CD14-positive monocyte (primary cell): ENCODE measurements at regions not wholly inside any gene's neighbourhood (a gene's known extent, or its start where the extent isn't known, plus 50 kb on each side); places are given as distances from the start of the nearest gene placed in this dataset.
"Not testable (repeated sequence)": the region's sequence is repeated elsewhere in the genome, so short reads cannot be mapped to it uniquely, and the experiment has no call there.

ENCODE experiments used
- DNase-seq, 3 donors: peaks; one replicate each; pipeline ENCODE4 v3.0.0-alpha.2; 2011 to 2022
- H2AFZ ChIP-seq: 2 replicates; pipeline ENCODE4 v1.6.0; 2012; ENCODE audit warnings: mild to moderate bottlenecking, low read depth, low read length, inconsistent platforms; ENCODE audit not compliant: insufficient read depth, poor library complexity, severe bottlenecking
- H3K27ac ChIP-seq, 2 donors: 1 replicate in 1 of 2; 2 replicates in 1 of 2; pipeline ENCODE4 v1.5.1; 2012 to 2013; ENCODE audit warnings: low read length in 2 of 2, control low read depth in 1 of 2, inconsistent platforms in 1 of 2, low read depth in 1 of 2, mild to moderate bottlenecking in 1 of 2
- H3K27me3 ChIP-seq, 2 donors: one replicate each; pipeline versions ENCODE4 v1.6.0 to v1.6.1; 2011 to 2013; ENCODE audit warnings: low read length in 2 of 2; ENCODE audit not compliant: control insufficient read depth in 2 of 2, insufficient read depth in 2 of 2
- H3K36me3 ChIP-seq, 2 donors: replicated peaks in 1 of 2; 1 replicate in 1 of 2; 2 replicates in 1 of 2; pipeline versions ENCODE4 v1.5.1 to v1.6.1; 2012 to 2013; ENCODE audit warnings: low read length in 2 of 2, control low read depth in 1 of 2, inconsistent platforms in 1 of 2, mild to moderate bottlenecking in 1 of 2; ENCODE audit not compliant: insufficient read depth in 2 of 2, control insufficient read depth in 1 of 2
- H3K4me1 ChIP-seq, 2 donors: 1 replicate in 1 of 2; 2 replicates in 1 of 2; pipeline versions ENCODE4 v1.5.1 to v1.6.1; 2012 to 2013; ENCODE audit warnings: low read length in 2 of 2, control low read depth in 1 of 2, inconsistent platforms in 1 of 2, mild to moderate bottlenecking in 1 of 2, moderate library complexity in 1 of 2; ENCODE audit not compliant: insufficient read depth in 2 of 2, control insufficient read depth in 1 of 2
- H3K4me2 ChIP-seq: replicated peaks from 2 replicates; pipeline ENCODE3; 2012; ENCODE audit warnings: low read length, moderate library complexity, mild to moderate bottlenecking; ENCODE audit not compliant: poor library complexity, severe bottlenecking; ENCODE audit errors: extremely low read depth
- H3K4me3 ChIP-seq, 3 experiments: fragments of 200-600 bp in 1 of 3; sonication (generic) in 1 of 3; replicated peaks in 1 of 3; 1 replicate in 2 of 3; 2 replicates in 1 of 3; pipeline ENCODE4 v1.5.1; 2011 to 2013; ENCODE audit warnings: low read length in 3 of 3, mild to moderate bottlenecking in 3 of 3, control low read depth in 2 of 3, low read depth in 2 of 3, inconsistent platforms in 1 of 3, moderate library complexity in 1 of 3
- H3K79me2 ChIP-seq: 2 replicates; pipeline ENCODE4 v1.6.0; 2012; ENCODE audit warnings: mild to moderate bottlenecking, control low read depth, inconsistent platforms, low read length, moderate library complexity; ENCODE audit not compliant: insufficient read depth
- H3K9ac ChIP-seq: 2 replicates; pipeline ENCODE4 v1.6.0; 2017; ENCODE audit warnings: low read length, mild to moderate bottlenecking; ENCODE audit not compliant: insufficient read depth, poor library complexity, severe bottlenecking
- H3K9me3 ChIP-seq, 2 donors: replicated peaks in 1 of 2; 1 replicate in 1 of 2; 2 replicates in 1 of 2; pipeline versions ENCODE4 v1.5.1 to v1.6.1; 2012 to 2013; ENCODE audit warnings: low read length in 2 of 2, control low read depth in 1 of 2; ENCODE audit not compliant: control insufficient read depth in 1 of 2, insufficient read depth in 1 of 2
- H4K20me1 ChIP-seq: 2 replicates; pipeline ENCODE4 v1.6.0; 2012; ENCODE audit warnings: mild to moderate bottlenecking, low read length, control low read depth, moderate library complexity; ENCODE audit not compliant: insufficient read depth
- H3K27ac Mint-ChIP-seq, 7 donors: one replicate each; pipeline ENCODE4 v1.8.0; 2020; ENCODE audit warnings: mild to moderate bottlenecking in 7 of 7, mixed read lengths in 7 of 7, moderate library complexity in 6 of 7, inconsistent platforms in 2 of 7
- H3K27me3 Mint-ChIP-seq, 3 donors: one replicate each; pipeline ENCODE4 v1.8.0; 2021 to 2022; ENCODE audit warnings: low read depth in 3 of 3, mild to moderate bottlenecking in 3 of 3, mixed read lengths in 3 of 3, moderate library complexity in 3 of 3, inconsistent platforms in 1 of 3
- H3K36me3 Mint-ChIP-seq, 2 donors: one replicate each; pipeline ENCODE4 v1.8.0; 2020; ENCODE audit warnings: mixed read lengths in 2 of 2, inconsistent platforms in 1 of 2, mild to moderate bottlenecking in 1 of 2
- H3K4me1 Mint-ChIP-seq: one replicate; pipeline ENCODE4 v1.8.0; 2020; ENCODE audit warnings: mild to moderate bottlenecking, mixed read lengths
- H3K4me3 Mint-ChIP-seq, 2 donors: one replicate each; pipeline ENCODE4 v1.8.0; 2020; ENCODE audit warnings: mild to moderate bottlenecking in 2 of 2, mixed read lengths in 2 of 2, moderate library complexity in 1 of 2
- H3K9me3 Mint-ChIP-seq, 7 donors: one replicate each; pipeline ENCODE4 v1.8.0; 2020 to 2022; ENCODE audit warnings: mixed read lengths in 7 of 7, mild to moderate bottlenecking in 6 of 7, moderate library complexity in 6 of 7, inconsistent platforms in 2 of 7
- CTCF ChIP-seq: fragments of 200-600 bp; IDR thresholded peaks from one replicate; pipeline ENCODE4 v1.8.0; 2022; ENCODE audit warnings: antibody characterized with exemption, mild to moderate bottlenecking
- WGBS: methylation state at CpG from one replicate; pipeline ENCODE4 v1.1.5; 2013; ENCODE audit warnings: missing lambda C conversion rate; ENCODE audit not compliant: insufficient coverage; 5-methylcytosine and 5-hydroxymethylcytosine counted together
- intact Hi-C, 2 donors: fragments of 100-400 bp; cut with micrococcal nuclease; formaldehyde crosslinking; loops; one replicate each; pipeline versions ENCODE4 v1.15.0 to v1.15.1; 2023

- WGBS = 100% methylated on average over 1 of the region's 2 CpGs
- no peak for DNase-seq
- Mint-ChIP-seq H3K9me3 (peaks cover 2 to 19% (median 12%) of the 10 kb centered on the region in 7 donors), H3K27me3 (peaks cover 0 to 4% (median 3%) of the 10 kb centered on the region in 3 donors), H3K4me1 (peaks cover 2% of the 10 kb centered on the region), H3K4me3 (no peak overlapping the region), H3K27ac (no peak overlapping the region), H3K36me3 (no peaks in the 10 kb centered on the region)
- H3K4me3 ChIP-seq = no peak overlapping the region
- H3K9me3 ChIP-seq = peaks cover 0 to 9% of the 10 kb centered on the region in 2 donors
- no peaks in the 10 kb centered on the region for H4K20me1 ChIP-seq
- intact Hi-C loops = no loop called here
- H2AFZ ChIP-seq = no peak overlapping the region
- no peak for TF ChIP-seq CTCF
- H3K27ac ChIP-seq = no peak overlapping the region
- no peak overlapping the region for H3K4me2 ChIP-seq
- no peaks in the 10 kb centered on the region for H3K4me1 ChIP-seq
- no peaks in the 10 kb centered on the region for H3K27me3 ChIP-seq
- no peak overlapping the region for H3K9ac ChIP-seq
- no peaks in the 10 kb centered on the region for H3K79me2 ChIP-seq
- H3K36me3 ChIP-seq = no peaks in the 10 kb centered on the region
These were observed 355.4 kb downstream of the CDC5L start for GRCh38 chr6:44742828-44743372.

- H4K20me1 ChIP-seq, H3K4me2 ChIP-seq, H3K27me3 ChIP-seq, intact Hi-C loops, H3K36me3 ChIP-seq, H3K4me1 Mint-ChIP-seq, H3K27me3 Mint-ChIP-seq, H3K4me3 Mint-ChIP-seq, H3K9ac ChIP-seq, H3K4me3 ChIP-seq, H3K79me2 ChIP-seq, H2AFZ ChIP-seq, H3K4me1 ChIP-seq, H3K36me3 Mint-ChIP-seq, H3K27ac ChIP-seq, DNase-seq: not testable (repeated sequence)
- WGBS = 97% methylated on average over 15 of the region's 18 CpGs
- peaks cover 10 to 16% of the 10 kb centered on the region in 2 donors for H3K9me3 ChIP-seq
- Mint-ChIP-seq H3K9me3 (peaks cover 12 to 40% (median 22%) of the 10 kb centered on the region in 7 donors), H3K27ac (peak overlapping the region in 1 of 7 donors; percentile 48)
These were observed 372.6 kb downstream of the CDC5L start for GRCh38 chr6:44760116-44760515.
